ENCODE measurements at regions not wholly inside any gene's neighbourhood (a gene's known extent, or its start where the extent isn't known, plus 50 kb on each side); places are given as distances from the start of the nearest gene placed in this dataset.
A peak's percentile ranks its signal among the peaks of the same experiment; 100 is the strongest.

GRCh38 chr17:73994946-73995345 is 208.5 kb upstream of the RPL38 start:
- DNase-seq: no peak

- DNase-seq: no peak
These were observed 206.4 kb upstream of the RPL38 start for GRCh38 chr17:73997059-73997458.

DNA sequence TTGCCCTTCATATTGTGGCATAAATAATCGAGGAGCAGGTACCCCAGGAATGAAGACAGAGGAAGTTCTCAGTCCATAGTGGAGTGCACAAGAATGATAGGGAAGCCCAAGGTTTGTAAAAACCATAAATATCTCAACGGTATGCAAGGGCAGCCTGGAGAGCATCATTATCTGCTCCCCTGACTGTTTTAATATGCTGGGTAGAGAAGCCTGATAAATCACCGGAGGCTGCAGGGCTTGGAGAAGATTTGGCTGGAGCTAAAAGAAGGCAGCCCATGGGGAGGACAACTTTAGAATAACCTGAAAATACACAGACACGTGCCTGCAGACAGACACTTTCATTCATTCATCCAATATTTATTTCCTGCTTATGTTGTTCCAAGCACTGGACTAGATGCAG is 205.2 kb upstream of the RPL38 start:
- DNase-seq: no peak

DNA sequence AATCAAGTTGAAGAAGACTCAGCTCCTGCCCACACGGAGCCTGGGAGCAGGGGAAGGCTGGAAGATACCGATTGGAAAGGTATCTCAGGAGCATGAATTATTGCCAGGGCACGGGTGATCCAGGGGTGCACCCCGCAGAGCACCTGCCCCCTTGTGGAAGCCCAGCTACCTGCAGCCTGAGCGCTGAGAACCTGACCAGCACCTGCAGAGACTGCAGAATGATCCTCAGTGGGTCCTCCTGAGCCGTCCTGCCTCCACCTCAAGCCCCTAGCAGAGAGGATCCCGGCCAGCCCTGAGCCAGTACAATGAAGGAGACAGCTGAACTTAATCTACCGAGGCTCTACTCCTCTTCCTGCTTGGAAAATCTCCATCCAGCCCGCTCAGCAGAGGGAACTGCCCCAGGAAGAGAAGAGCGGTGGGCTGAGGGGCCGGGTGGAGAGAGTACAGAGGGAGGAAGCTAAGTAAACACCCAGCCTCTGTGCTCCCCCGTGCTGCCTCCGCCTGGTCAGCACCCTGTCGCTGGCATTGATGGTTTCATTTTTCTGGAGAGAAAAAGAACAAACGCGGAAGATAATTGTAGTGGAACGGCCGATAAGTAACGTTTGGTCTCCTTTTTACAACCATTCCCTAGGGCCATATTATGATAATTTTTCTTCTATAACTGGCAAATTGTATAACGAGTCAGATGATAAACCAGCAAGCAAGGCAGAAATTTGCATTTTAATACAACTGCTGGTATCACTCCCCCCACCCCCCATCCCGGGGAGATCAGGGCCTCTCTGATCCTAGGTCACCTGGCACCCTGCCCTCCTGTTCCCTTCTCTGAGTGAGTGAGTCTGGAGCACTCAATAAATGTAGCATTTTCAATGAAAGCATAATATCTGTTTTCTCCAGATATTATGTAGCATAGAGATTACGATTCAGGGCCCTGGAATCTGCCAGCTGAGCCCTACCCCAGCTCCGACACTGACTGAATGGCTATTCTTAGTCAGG is 204.5 kb upstream of the RPL38 start:
- peak in 4 of 5 donors; percentile 27 to 48 (median 34) for DNase-seq

DNA sequence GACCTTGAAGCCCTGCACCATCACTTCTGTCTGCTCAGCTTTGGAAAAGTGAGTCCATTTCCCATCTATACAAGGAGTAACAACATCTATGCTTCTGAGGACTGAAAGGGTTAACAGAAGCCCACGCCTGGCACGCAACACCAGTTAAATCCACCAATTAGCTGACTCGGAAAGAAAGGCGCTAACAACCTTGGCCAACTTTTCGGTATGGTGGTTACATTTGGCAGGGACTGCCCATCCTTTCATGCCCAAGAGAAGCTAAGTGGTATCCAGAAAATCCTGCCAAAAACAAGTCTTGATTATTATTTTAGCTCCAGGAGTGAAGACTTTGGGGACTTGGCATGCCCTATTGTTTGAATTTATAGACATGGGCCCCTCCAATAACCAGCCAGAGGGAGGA is 202.3 kb upstream of the RPL38 start:
- DNase-seq: no peak

- no peak for DNase-seq
These were observed 201.2 kb upstream of the RPL38 start for GRCh38 chr17:74002241-74002640.

- DNase-seq: no peak
These were observed 199.4 kb upstream of the RPL38 start for GRCh38 chr17:74004056-74004455.

DNA sequence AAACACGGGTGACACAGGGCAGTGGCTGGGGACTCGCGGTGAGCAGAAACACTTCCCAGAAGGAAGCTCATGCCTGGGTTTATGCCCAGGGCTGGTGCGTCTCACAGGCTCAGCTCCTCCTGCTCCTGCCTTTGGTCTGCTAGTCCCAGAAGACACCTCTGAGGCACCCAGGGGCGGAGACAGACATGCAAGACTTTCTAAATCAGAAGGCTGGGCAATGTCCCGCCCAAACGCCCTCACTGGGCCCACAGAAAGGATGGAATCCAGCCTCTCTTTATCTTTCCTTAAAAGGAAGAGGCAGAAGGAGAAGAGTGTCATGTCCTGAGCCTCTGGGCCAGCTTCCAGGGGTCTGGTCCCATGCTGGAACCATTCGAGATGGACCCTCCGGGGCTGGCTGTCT is 197.7 kb upstream of the RPL38 start:
- DNase-seq: no peak

DNA sequence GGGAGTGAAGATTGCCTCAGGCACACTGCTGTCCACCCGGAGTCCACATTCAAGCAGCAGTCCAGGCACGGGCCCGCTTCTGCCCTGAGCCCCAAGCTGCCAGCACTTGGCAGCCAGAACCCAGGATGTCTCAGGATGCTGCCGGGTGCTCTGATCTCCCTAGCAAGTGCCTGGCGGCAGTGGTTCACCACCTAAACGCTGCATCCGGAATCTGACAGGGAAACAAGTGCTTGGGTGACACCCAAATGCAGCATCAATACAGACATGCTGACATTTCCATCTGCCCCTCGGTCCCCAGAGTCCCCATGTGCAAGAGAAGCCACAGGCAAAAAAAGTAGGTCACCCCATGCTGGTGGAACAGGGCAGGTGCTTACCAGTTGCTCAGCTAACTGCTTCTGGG is 197.1 kb upstream of the RPL38 start:
- no peak for DNase-seq

GRCh38 chr17:74008196-74008595 is 195.3 kb upstream of the RPL38 start:
- DNase-seq: peak in 1 of 5 donors; percentile 30

- no peak for DNase-seq
These were observed 194.3 kb upstream of the RPL38 start for GRCh38 chr17:74009056-74009625.

DNA sequence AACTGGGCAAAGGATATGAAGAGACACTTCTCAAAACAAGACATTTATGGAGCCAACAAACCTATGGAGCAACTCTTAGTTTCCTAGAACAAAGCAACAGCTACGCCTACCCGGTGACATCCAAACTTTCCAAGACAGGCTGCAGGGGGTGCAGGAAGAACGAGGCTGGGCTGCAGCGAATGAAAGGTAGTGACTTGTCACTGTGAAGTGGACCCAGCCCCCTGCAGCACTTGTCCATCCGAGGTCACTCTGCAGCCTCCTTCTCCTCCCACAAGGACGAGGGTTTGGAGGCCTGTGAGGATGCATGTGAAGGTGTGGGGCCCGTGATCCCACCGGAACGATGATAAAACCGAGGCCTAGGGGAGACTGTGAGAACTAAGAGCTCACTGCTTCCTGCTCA is 192.6 kb upstream of the RPL38 start:
- DNase-seq: no peak

DNA sequence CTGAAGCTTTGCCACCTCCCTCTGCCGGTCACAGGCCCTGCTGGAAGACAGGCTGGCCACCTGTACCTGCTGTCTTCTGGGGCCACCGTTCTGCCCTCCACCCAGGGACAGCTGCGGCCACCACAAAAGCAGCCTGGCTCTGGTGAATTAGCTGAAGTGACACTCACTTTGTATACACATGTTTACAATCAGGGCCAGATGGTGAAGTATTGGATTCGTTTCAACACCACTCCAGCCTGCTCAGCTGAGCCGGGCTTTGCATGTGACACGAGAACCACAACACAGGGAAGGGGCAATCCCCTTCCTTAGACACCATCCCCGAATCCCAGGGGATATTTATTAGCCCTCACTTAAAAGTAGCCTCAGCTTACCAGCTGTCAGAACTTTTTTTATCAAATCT is 191.5 kb upstream of the RPL38 start:
- no peak for DNase-seq

DNA sequence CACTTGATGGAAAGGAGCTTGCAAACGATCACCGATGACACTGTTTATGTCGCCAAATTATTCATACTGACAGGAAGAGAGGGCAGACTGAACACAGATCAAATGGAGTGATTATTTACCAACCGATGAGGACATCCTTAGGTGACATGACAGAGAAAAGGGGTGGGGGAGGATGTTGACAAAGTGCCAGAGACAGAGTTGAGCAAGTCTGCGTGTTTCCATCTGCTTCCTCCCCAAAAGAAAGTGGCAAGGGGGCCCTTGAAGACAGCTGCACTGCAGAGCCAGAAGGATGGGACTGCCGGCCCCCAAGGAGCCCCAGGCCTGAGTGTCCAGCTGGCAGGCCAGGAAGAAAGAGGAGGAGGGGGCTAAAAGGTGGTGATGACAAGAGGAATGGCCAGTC is 191.0 kb upstream of the RPL38 start:
- DNase-seq: peak in 2 of 5 donors; percentile 22 to 72

DNA sequence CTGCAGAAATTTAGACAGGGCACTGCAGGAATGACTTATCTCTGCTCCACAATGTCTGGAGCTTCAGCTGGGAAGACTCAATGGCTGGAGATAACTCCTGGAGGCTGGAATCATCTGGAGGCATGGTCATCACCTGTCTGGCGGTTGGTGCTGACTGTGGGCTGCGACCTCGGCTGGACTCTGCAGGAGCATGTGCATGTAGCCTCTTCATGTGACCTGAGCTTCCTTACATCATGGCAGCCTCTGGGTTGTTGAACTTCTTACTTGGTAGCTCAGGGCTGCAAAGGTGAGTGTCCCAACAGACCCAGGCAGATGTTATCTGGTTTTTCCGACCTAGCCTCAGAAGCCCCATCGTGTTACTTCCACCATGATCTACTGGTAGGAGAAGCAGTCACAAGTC is 188.2 kb upstream of the RPL38 start:
- no peak for DNase-seq

GRCh38 chr17:74015990-74016389 is 187.5 kb upstream of the RPL38 start:
- DNase-seq: no peak

DNA sequence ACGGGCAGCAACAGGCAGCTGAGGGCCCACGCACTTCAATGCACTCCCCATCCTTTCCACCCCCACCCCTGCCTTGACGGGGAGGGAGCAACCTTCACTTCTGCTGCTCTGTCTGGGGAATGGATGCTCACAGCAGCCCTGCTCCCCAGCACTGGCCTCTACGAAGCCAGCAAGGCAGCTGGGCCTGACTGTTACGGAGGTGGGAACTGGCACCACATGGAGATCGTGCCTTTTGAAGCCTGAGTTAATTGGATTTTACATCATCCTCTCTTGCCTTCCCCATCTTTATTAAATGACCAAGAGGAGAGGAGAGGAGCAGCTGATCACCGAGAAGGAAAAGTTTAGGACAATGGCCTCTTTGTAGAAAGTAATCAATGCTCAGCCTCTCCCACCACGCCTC is 187.0 kb upstream of the RPL38 start:
- no peak for DNase-seq

- no peak for DNase-seq
These were observed 186.0 kb upstream of the RPL38 start for GRCh38 chr17:74017466-74017865.

DNA sequence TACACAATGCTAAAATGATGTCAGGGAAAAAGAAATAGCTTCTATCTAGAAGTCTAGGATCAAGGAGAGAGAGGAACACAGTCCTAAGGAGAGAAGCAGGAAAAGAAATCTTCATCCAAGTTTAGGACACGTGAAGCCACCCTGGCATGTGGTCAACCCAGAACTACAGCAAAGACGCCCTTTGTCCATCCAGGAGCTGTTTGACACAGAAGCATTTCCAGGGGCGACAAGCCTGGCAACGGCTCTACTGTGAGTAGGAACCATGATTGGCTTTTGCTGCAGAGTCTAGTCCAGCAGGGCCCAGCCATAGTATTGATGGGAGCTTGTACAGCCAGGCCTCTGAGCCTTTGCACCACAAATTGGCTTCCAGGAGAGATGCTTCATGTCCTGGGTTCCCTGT is 185.4 kb upstream of the RPL38 start:
- no peak for DNase-seq

GRCh38 chr17:74019271-74019670 is 184.2 kb upstream of the RPL38 start:
- DNase-seq: no peak

GRCh38 chr17:74019860-74020259 is 183.6 kb upstream of the RPL38 start:
- DNase-seq: no peak

DNA sequence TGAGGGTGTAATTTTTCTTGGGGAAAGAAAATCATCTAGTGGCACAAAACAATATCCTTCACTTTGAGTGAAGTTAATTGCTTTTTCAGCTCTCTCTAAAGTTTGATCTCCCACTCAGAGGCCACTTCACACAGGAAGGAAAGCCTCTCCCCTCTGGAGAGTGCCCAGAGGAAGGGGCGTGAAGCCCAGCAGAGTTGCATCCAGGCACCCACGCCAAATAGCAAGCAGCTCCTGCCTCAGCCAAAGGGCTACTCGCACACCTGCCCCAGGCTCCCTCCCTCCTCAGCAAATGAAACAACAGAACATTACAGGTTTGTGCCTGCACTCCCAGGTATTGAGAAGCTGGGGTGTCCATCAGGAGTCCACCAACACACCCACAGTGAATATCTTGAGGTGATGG is 183.0 kb upstream of the RPL38 start:
- DNase-seq: no peak

DNA sequence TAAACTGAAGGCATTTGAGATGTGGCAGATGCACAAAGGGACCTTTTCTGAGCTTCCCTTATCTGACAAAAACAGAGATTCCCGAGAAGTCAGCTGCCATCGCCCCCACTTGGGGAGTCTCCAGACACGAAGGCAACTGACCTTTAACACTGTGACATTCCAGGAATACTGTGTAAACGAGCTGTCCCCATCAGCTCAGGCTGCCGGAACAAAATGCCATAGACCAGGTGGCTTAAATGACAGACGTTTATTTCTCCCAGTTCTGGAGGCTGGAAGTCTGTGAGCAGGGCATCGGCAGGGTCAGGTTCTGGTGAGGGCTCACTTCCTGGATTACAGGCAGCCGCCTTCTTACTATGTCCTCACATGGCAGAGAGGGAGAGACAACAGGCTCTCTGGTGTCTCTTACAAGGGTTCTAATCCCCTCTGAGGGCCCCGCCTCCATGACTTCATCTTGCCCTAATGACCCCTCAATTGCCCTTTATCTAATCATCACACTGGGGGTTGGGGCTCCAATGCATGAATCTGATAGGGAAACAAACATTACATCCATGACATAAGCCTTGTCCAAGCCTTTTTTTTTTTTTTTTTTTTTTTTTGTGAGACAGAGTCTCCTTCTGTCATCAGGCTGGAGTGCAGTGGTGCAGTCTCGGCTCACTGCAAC is 178.5 kb upstream of the RPL38 start:
- DNase-seq: no peak

- DNase-seq: no peak
These were observed 176.0 kb upstream of the RPL38 start for GRCh38 chr17:74027444-74027843.
